ENCODE measurements at regions not wholly inside any gene's neighbourhood (a gene's known extent, or its start where the extent isn't known, plus 50 kb on each side); places are given as distances from the start of the nearest gene placed in this dataset.

- TF ChIP-seq EZH2 (IDR thresholded peaks at IDR 0.05) (no peak), POLR2AphosphoS5 (IDR thresholded peaks at IDR 0.05; ENCODE audit: borderline replicate concordance, low read depth, low read length) (no peak), FOXP2 (optimal IDR thresholded peaks at IDR 0.05; ENCODE audit: control extremely low read depth, extremely low read length, insufficient read depth) (no peak)
These were observed 411.5 kb downstream of the RAP2B start for GRCh38 chr3:153573481-153573880.

Measured in SK-N-MC (cell line).